ENCODE measurements at regions not wholly inside any gene's neighbourhood (a gene's known extent, or its start where the extent isn't known, plus 50 kb on each side); places are given as distances from the start of the nearest gene placed in this dataset.
A peak's percentile ranks its signal among the peaks of the same experiment; 100 is the strongest.
"Not testable (repeated sequence)": the region's sequence is repeated elsewhere in the genome, so short reads cannot be mapped to it uniquely, and the experiment has no call there.

- TF ChIP-seq CTCF (IDR thresholded peaks at IDR 0.05; ENCODE audit: unreplicated experiment in 3 of 3): no peak
- H3K27ac Mint-ChIP-seq: peak overlapping the region in 2 of 3 experiments; percentile 34 to 85
- peaks cover 14% of the 10 kb centered on the region for H3K4me1 Mint-ChIP-seq
- peaks cover 11% of the 10 kb centered on the region for H3K9me3 Mint-ChIP-seq
- H3K27me3 Mint-ChIP-seq (ENCODE audit: low read depth): peaks cover 18% of the 10 kb centered on the region
- H3K36me3 Mint-ChIP-seq (ENCODE audit: low read depth): peaks cover 6% of the 10 kb centered on the region
- no peak overlapping the region for H3K4me3 Mint-ChIP-seq
Measured at GRCh38 chr13:44867825-44868224, 121.4 kb downstream of the NUFIP1 start.

- Mint-ChIP-seq H3K4me1 (peaks cover 14% of the 10 kb centered on the region), H3K27ac (peak overlapping the region; percentile 16 to 85 (median 26)), H3K4me3 (no peak overlapping the region), H3K9me3 (peaks cover 11% of the 10 kb centered on the region), H3K27me3 (ENCODE audit: low read depth) (peaks cover 11% of the 10 kb centered on the region), H3K36me3 (ENCODE audit: low read depth) (peaks cover 6% of the 10 kb centered on the region)
- TF ChIP-seq CTCF (IDR thresholded peaks at IDR 0.05; ENCODE audit: unreplicated experiment in 3 of 3): no peak
Measured at GRCh38 chr13:44866411-44866911, 122.8 kb downstream of the NUFIP1 start.

GRCh38 chr13:44865722-44866410 lies 123.4 kb downstream of the NUFIP1 start:
- Mint-ChIP-seq H3K4me3 (no peak overlapping the region), H3K9me3 (peaks cover 11% of the 10 kb centered on the region), H3K4me1 (peaks cover 14% of the 10 kb centered on the region), H3K36me3 (ENCODE audit: low read depth) (peaks cover 6% of the 10 kb centered on the region), H3K27me3 (ENCODE audit: low read depth) (peaks cover 11% of the 10 kb centered on the region), H3K27ac (peak overlapping the region in 2 of 3 experiments; percentile 16 to 85)
- no peak for TF ChIP-seq CTCF (IDR thresholded peaks at IDR 0.05; ENCODE audit: unreplicated experiment in 3 of 3)

- not testable (repeated sequence) for H3K36me3 Mint-ChIP-seq (ENCODE audit: low read depth); H3K4me3 Mint-ChIP-seq; H3K4me1 Mint-ChIP-seq; H3K27ac Mint-ChIP-seq
- H3K27me3 Mint-ChIP-seq (ENCODE audit: low read depth): peaks cover 12% of the 10 kb centered on the region
- H3K9me3 Mint-ChIP-seq: peaks cover 14% of the 10 kb centered on the region
Measured at GRCh38 chr13:44863641-44864040, 125.6 kb downstream of the NUFIP1 start.

GRCh38 chr13:44860454-44860853 lies 128.8 kb downstream of the NUFIP1 start:
- no peak overlapping the region for H3K27ac Mint-ChIP-seq
- H3K4me3 Mint-ChIP-seq: no peak overlapping the region
- TF ChIP-seq CTCF (IDR thresholded peaks at IDR 0.05; ENCODE audit: unreplicated experiment in 3 of 3): no peak
- H3K36me3 Mint-ChIP-seq (ENCODE audit: low read depth): no peaks in the 10 kb centered on the region
- H3K9me3 Mint-ChIP-seq: peaks cover 3% of the 10 kb centered on the region
- H3K4me1 Mint-ChIP-seq: no peaks in the 10 kb centered on the region
- peaks cover 14% of the 10 kb centered on the region for H3K27me3 Mint-ChIP-seq (ENCODE audit: low read depth)

- Mint-ChIP-seq H3K4me1 (peaks cover 16% of the 10 kb centered on the region), H3K27me3 (ENCODE audit: low read depth) (peaks cover 18% of the 10 kb centered on the region), H3K9me3 (peaks cover 3% of the 10 kb centered on the region), H3K36me3 (ENCODE audit: low read depth) (no peaks in the 10 kb centered on the region), H3K4me3 (no peak overlapping the region), H3K27ac (peak overlapping the region in 2 of 3 experiments; percentile 0 to 52)
- no peak for TF ChIP-seq CTCF (IDR thresholded peaks at IDR 0.05; ENCODE audit: unreplicated experiment in 3 of 3)
Measured at GRCh38 chr13:44857736-44858135, 131.5 kb downstream of the NUFIP1 start.
